ENCODE measurements at regions not wholly inside any gene's neighbourhood (a gene's known extent, or its start where the extent isn't known, plus 50 kb on each side); places are given as distances from the start of the nearest gene placed in this dataset.

GRCh38 chr3:118782755-118783202 is 251.9 kb downstream of the IGSF11 start:
- TF ChIP-seq CTCF (IDR thresholded peaks at IDR 0.05), result no peak
- no peak for TF ChIP-seq POLR2A (IDR thresholded peaks at IDR 0.05)

Data from lower leg skin (tissue), 3 donors.